ENCODE measurements at regions not wholly inside any gene's neighbourhood (a gene's known extent, or its start where the extent isn't known, plus 50 kb on each side); places are given as distances from the start of the nearest gene placed in this dataset.

DNA sequence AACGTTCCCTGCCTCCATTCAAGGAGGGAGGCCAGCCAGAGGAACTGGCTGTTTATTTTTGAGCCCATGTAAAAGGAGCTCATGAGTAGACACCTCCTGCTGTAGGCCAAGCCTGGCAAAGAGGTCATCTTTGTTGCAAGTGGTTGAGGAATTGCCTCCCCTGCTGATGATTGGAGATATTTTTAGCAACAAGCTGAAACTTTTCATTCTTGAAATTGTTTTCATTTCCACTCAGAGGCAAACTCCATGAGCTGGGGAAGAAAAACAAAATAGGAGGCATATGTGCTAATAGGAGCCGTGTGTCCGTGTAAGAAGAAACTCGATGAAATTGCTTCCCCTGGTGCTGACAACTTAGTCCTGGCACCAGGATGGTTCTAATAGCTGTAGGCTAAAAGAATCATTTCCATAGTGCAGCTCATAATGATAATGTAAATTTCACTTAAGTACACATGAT lies 440.1 kb upstream of the FAR2 start:
- TF ChIP-seq TAF1 (IDR thresholded peaks at IDR 0.05; ENCODE audit: borderline replicate concordance, low read depth, low read length), result no peak
- TF ChIP-seq POLR2A (IDR thresholded peaks at IDR 0.05; ENCODE audit: low read depth, low read length), result no peak
